GM18505 (cell line): ENCODE measurements at regions not wholly inside any gene's neighbourhood (a gene's known extent, or its start where the extent isn't known, plus 50 kb on each side); places are given as distances from the start of the nearest gene placed in this dataset.

ENCODE experiments used
- ATAC-seq: cut with Tn5 transposase; IDR thresholded peaks from one replicate; pipeline ENCODE4 v1.9.1; 2021; ENCODE audit not compliant: unreplicated experiment
- POLR2A ChIP-seq: IDR thresholded peaks from 4 replicates; pipeline ENCODE4 v1.6.1; 2011; ENCODE audit warnings: borderline replicate concordance; ENCODE audit not compliant: insufficient read depth, insufficient read length; ENCODE audit errors: extremely low read depth

DNA sequence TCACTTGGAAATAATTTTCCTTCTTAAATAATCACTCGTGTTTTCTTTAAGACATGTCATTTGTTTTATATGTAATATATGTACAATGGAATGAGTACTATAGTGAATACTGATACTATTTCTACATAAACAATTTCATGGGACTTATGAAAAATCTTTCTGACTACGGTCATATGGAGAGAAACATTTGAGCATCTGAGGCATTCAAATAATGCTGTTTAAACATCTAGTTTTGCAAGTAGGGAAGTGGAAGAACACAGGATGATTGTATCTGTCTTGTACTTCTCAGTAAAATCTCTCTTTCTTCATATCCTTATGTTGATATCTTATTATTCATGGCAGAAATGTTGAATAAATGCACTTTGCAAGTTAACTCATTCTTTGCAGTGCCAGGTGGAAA, 599.5 kb upstream of the KCNMB2 start:
- ATAC-seq: no peak
- TF ChIP-seq POLR2A: no peak

DNA sequence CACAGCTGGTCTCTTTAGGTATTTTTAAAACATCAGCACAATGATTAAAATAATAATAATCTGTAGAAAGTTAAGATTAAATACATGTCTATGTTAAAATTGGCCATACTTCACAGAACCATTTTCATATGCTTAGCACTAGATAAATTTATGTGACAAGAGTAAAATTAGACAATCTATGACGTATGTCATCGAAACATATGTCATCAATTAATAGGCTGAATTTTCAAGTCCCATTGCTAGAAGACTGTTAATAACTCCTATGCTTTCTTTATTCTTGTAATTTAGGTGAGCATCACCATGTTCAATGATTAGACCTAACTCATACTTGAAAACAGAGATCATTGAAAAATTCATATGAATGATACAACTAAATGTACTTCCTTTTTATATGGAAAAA, 593.3 kb upstream of the KCNMB2 start:
- ATAC-seq: no peak
- no peak for TF ChIP-seq POLR2A

DNA sequence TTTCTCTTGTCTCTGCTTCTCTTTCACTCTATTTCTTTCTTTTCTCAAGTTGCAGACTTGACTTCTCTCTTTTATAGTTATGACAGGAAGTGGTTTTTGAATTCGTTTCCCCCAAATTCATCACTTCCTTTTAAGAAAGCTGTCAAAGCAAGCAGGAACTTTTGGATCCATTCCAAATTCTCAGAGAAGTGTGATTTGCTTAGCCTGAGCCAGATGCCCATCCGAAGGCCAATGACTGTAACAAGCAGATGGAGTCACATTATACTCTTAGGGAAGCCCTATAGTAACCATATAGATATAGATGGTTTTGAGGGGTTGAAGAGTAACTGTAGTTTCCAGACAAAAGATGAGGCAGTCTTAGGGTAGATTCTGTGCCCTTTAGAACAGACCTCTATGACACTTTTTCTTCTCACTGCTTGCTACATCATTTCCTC, 592.0 kb upstream of the KCNMB2 start:
- no peak for ATAC-seq
- TF ChIP-seq POLR2A: no peak

GRCh38 chr3:177946048-177946447, 590.2 kb upstream of the KCNMB2 start:
- no peak for ATAC-seq
- TF ChIP-seq POLR2A: no peak

GRCh38 chr3:177946497-177946896, 589.7 kb upstream of the KCNMB2 start:
- no peak for ATAC-seq

GRCh38 chr3:177946936-177947335, 589.3 kb upstream of the KCNMB2 start:
- no peak for TF ChIP-seq POLR2A
- no peak for ATAC-seq

More at GRCh38 chr3:177946497-177946896, 589.7 kb upstream of the KCNMB2 start:
- TF ChIP-seq POLR2A: no peak

GRCh38 chr3:177947901-177948300, 588.3 kb upstream of the KCNMB2 start:
- no peak for TF ChIP-seq POLR2A

GRCh38 chr3:177948716-177949425, 587.4 kb upstream of the KCNMB2 start:
- TF ChIP-seq POLR2A: no peak
- no peak for ATAC-seq

More at GRCh38 chr3:177947901-177948300, 588.3 kb upstream of the KCNMB2 start:
- ATAC-seq: no peak

DNA sequence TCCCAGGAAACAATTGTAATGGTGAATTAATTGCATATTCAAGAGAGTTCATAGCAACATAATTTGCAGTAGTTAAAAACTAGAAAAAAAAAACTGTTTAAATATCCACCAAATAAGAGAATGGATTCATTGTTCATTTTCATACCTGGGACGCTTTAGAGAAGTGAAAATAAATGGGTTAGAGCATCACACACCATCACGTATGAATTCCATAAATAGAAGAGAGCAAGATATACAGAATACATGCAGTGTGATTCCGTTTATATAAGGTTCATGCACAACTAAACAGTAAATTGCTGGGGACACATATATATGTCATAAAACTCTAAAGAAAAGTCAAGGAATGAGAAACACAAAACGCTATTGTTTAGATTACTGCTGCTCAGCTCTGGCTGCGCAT, 577.0 kb upstream of the KCNMB2 start:
- no peak for TF ChIP-seq POLR2A
- ATAC-seq: no peak

DNA sequence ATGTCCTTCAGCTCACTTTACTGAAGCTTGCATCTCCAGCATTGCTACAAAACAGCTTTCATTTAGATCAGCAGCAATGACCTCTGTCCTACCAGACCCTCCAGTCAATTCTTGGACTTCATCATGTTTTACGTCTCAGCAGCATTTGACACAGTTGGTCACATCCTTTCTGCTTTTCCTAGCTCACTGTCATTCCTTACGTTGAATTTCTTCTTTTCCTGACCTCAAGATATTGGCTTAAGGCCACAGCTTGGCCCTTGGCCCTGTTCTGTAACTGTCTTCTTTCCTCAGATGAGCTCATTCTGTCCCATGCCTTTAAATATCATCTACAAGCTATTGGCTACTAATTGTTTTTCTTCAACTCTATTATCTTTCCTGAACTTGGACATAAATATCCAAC, 576.2 kb upstream of the KCNMB2 start:
- TF ChIP-seq POLR2A: no peak
- ATAC-seq: no peak

DNA sequence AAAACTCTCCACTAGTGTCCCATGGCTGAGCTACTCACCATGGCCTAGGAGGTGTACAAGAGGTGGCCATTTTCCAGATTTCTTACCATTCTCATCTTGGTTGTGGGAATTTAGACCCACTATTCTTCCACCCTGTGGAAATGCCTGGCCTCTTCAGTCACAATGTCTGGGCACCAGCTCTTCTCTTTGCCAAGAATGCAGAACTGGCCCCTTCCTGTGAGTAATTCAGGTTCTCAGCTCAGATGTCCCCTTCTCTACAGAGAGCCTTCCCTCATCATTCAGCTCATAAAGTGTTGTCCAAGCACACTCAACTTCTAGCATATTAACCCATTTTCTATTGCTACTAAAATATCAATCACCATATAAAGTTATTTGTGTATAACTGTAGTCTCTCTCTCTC, 575.5 kb upstream of the KCNMB2 start:
- TF ChIP-seq POLR2A: no peak
- no peak for ATAC-seq

DNA sequence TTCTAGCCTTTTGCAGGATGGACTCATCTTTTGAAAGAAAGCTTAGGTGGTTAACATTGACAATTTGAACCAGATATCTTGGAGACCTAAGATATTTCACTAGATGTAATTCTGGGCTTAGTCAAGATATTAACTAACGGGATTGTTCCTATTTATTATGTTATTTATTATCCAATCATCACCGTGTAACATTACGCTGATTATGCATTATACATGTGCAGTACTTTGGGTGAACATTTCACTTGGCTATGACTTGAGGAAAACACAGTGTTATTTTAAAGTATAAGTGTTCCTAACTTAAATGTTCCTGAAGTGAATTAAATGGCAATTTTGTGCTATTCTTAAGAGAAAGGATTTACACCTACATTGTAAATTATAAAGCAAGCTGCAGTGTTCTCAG, 574.5 kb upstream of the KCNMB2 start:
- ATAC-seq: no peak
- TF ChIP-seq POLR2A: no peak

DNA sequence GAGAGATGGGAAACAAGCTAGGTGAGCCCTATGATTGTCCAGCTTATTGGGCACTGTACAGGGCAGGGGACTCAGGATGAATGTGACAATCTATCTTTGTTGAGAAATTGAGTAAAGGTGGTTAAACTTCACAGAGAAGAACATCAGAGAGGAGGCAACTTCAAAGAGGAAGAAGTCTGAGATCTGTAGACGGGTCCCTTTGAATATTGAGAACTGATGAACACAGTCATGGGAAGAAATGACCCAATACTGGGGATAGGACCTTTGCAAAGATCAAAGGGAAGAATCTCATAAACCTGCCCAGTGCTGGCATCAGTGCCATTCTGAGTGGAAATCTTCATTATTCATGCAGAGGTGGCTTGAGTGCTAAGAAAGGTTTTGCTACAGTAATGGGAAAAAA, 569.7 kb upstream of the KCNMB2 start:
- ATAC-seq: no peak
- no peak for TF ChIP-seq POLR2A

DNA sequence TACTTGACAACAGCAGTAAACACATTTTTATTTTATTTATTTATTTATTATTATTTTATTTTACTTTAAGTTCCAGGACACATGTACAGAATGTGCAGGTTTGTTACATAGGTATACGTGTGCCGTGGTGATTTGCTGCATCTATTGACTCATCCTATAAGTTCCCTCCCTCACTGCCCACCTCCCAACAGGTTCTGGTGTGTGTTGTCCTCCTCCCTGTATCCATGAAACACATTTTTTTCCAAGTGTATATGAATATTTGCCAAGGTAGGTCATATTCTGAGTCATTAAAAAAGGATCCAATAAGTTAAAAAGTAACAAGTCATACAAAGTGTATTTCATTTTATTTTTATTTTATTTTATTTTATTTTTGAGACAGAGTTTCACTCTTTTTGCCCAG, 567.3 kb upstream of the KCNMB2 start:
- ATAC-seq: no peak
- TF ChIP-seq POLR2A: no peak

GRCh38 chr3:177973241-177973840, 562.9 kb upstream of the KCNMB2 start:
- no peak for ATAC-seq
- no peak for TF ChIP-seq POLR2A

- no peak for ATAC-seq
Observed at GRCh38 chr3:177976241-177976640, 560.0 kb upstream of the KCNMB2 start.

More at GRCh38 chr3:177976241-177976640, 560.0 kb upstream of the KCNMB2 start:
- no peak for TF ChIP-seq POLR2A
